HEK293 (cell line): ENCODE measurements at regions not wholly inside any gene's neighbourhood (a gene's known extent, or its start where the extent isn't known, plus 50 kb on each side); places are given as distances from the start of the nearest gene placed in this dataset.

Source experiments
- BCL11A ChIP-seq: fragments of 450-650 bp; formaldehyde crosslinking; IDR thresholded peaks from 2 replicates; pipeline ENCODE4 v1.5.1; 2016; ENCODE audit warnings: low read depth, missing biosample characterization, missing genetic modification characterization
- TCF7L2 ChIP-seq: IDR thresholded peaks from 2 replicates; pipeline ENCODE4 v1.6.1; 2011; ENCODE audit warnings: low read depth, mild to moderate bottlenecking, inconsistent platforms, low read length, moderate library complexity, borderline replicate concordance
- ZNF133 ChIP-seq: fragments of 450-650 bp; formaldehyde crosslinking; IDR thresholded peaks from 2 replicates; pipeline ENCODE4 v1.5.1; 2016; ENCODE audit warnings: missing biosample characterization, missing genetic modification characterization
- ZNF571 ChIP-seq: fragments of 450-650 bp; formaldehyde crosslinking; IDR thresholded peaks from 2 replicates; pipeline ENCODE4 v1.5.0; 2017; ENCODE audit warnings: missing biosample characterization, missing genetic modification characterization
- ZNF621 ChIP-seq: fragments of 450-650 bp; formaldehyde crosslinking; IDR thresholded peaks from 2 replicates; pipeline ENCODE4 v1.5.1; 2017; ENCODE audit warnings: missing biosample characterization, missing genetic modification characterization
- ZNF701 ChIP-seq: fragments of 450-650 bp; formaldehyde crosslinking; IDR thresholded peaks from 2 replicates; pipeline ENCODE4 v1.5.1; 2016; ENCODE audit warnings: missing biosample characterization, missing genetic modification characterization
- ZNF792 ChIP-seq: fragments of 450-650 bp; formaldehyde crosslinking; IDR thresholded peaks from 2 replicates; pipeline ENCODE4 v1.5.1; 2016; ENCODE audit warnings: missing biosample characterization, missing genetic modification characterization
- TF ChIP-seq, protein P1 (sequence below): fragments of 450-650 bp; formaldehyde crosslinking; IDR thresholded peaks from 2 replicates; pipeline ENCODE4 v1.5.1; 2017; ENCODE audit warnings: missing biosample characterization, missing genetic modification characterization
- TF ChIP-seq, protein P2 (sequence below): fragments of 450-650 bp; formaldehyde crosslinking; IDR thresholded peaks from 2 replicates; pipeline ENCODE4 v1.5.1; 2016; ENCODE audit warnings: missing biosample characterization, missing genetic modification characterization
- TF ChIP-seq, protein P3 (sequence below): fragments of 450-650 bp; formaldehyde crosslinking; IDR thresholded peaks from 2 replicates; pipeline ENCODE4 v1.5.1; 2016; ENCODE audit warnings: missing biosample characterization, missing genetic modification characterization, low read depth
- TF ChIP-seq, protein P4 (sequence below): fragments of 450-650 bp; formaldehyde crosslinking; IDR thresholded peaks from 2 replicates; pipeline ENCODE4 v1.5.1; 2016; ENCODE audit warnings: missing biosample characterization, missing genetic modification characterization
- TF ChIP-seq, protein P5 (sequence below): fragments of 450-650 bp; formaldehyde crosslinking; IDR thresholded peaks from 2 replicates; pipeline ENCODE4 v1.5.1; 2017; ENCODE audit warnings: missing biosample characterization, missing genetic modification characterization

DNA sequence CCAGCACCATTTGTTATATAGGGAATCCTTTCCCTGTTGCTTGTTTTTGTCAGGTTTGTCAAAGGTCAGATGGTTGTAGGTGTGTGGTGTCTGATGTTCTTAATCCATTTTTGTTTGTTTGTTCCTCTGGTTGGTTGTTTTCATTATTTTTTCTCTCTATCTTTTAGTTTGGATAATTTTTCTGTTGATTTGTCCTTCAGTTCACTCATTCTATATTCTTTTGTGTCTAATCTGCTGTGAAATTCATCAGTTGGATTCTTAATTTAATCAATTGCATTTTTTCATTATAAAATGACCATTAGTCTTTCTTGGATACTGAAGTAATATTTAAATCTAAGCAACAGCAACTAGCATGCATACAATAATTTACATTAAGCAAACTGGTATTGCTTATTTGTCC, 206.7 kb upstream of the TRIB2 start:
- TF ChIP-seq ZNF133 (tag by site-specific recombination) (no peak), ZNF701 (no peak), TCF7L2 (no peak), ZNF792 (tag by site-specific recombination) (no peak), BCL11A (tag by site-specific recombination) (no peak), ZNF571 (tag by site-specific recombination) (no peak), ZNF621 (tag by site-specific recombination) (no peak)
- TF ChIP-seq, protein P1, sequence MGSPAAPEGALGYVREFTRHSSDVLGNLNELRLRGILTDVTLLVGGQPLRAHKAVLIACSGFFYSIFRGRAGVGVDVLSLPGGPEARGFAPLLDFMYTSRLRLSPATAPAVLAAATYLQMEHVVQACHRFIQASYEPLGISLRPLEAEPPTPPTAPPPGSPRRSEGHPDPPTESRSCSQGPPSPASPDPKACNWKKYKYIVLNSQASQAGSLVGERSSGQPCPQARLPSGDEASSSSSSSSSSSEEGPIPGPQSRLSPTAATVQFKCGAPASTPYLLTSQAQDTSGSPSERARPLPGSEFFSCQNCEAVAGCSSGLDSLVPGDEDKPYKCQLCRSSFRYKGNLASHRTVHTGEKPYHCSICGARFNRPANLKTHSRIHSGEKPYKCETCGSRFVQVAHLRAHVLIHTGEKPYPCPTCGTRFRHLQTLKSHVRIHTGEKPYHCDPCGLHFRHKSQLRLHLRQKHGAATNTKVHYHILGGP = no peak
- TF ChIP-seq, protein P2, sequence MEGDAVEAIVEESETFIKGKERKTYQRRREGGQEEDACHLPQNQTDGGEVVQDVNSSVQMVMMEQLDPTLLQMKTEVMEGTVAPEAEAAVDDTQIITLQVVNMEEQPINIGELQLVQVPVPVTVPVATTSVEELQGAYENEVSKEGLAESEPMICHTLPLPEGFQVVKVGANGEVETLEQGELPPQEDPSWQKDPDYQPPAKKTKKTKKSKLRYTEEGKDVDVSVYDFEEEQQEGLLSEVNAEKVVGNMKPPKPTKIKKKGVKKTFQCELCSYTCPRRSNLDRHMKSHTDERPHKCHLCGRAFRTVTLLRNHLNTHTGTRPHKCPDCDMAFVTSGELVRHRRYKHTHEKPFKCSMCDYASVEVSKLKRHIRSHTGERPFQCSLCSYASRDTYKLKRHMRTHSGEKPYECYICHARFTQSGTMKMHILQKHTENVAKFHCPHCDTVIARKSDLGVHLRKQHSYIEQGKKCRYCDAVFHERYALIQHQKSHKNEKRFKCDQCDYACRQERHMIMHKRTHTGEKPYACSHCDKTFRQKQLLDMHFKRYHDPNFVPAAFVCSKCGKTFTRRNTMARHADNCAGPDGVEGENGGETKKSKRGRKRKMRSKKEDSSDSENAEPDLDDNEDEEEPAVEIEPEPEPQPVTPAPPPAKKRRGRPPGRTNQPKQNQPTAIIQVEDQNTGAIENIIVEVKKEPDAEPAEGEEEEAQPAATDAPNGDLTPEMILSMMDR = no peak
- TF ChIP-seq, protein P3, sequence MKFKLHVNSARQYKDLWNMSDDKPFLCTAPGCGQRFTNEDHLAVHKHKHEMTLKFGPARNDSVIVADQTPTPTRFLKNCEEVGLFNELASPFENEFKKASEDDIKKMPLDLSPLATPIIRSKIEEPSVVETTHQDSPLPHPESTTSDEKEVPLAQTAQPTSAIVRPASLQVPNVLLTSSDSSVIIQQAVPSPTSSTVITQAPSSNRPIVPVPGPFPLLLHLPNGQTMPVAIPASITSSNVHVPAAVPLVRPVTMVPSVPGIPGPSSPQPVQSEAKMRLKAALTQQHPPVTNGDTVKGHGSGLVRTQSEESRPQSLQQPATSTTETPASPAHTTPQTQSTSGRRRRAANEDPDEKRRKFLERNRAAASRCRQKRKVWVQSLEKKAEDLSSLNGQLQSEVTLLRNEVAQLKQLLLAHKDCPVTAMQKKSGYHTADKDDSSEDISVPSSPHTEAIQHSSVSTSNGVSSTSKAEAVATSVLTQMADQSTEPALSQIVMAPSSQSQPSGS (tag by site-specific recombination) = no peak
- TF ChIP-seq, protein P4, sequence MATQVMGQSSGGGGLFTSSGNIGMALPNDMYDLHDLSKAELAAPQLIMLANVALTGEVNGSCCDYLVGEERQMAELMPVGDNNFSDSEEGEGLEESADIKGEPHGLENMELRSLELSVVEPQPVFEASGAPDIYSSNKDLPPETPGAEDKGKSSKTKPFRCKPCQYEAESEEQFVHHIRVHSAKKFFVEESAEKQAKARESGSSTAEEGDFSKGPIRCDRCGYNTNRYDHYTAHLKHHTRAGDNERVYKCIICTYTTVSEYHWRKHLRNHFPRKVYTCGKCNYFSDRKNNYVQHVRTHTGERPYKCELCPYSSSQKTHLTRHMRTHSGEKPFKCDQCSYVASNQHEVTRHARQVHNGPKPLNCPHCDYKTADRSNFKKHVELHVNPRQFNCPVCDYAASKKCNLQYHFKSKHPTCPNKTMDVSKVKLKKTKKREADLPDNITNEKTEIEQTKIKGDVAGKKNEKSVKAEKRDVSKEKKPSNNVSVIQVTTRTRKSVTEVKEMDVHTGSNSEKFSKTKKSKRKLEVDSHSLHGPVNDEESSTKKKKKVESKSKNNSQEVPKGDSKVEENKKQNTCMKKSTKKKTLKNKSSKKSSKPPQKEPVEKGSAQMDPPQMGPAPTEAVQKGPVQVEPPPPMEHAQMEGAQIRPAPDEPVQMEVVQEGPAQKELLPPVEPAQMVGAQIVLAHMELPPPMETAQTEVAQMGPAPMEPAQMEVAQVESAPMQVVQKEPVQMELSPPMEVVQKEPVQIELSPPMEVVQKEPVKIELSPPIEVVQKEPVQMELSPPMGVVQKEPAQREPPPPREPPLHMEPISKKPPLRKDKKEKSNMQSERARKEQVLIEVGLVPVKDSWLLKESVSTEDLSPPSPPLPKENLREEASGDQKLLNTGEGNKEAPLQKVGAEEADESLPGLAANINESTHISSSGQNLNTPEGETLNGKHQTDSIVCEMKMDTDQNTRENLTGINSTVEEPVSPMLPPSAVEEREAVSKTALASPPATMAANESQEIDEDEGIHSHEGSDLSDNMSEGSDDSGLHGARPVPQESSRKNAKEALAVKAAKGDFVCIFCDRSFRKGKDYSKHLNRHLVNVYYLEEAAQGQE (tag by site-specific recombination) = no peak
- TF ChIP-seq, protein P5, sequence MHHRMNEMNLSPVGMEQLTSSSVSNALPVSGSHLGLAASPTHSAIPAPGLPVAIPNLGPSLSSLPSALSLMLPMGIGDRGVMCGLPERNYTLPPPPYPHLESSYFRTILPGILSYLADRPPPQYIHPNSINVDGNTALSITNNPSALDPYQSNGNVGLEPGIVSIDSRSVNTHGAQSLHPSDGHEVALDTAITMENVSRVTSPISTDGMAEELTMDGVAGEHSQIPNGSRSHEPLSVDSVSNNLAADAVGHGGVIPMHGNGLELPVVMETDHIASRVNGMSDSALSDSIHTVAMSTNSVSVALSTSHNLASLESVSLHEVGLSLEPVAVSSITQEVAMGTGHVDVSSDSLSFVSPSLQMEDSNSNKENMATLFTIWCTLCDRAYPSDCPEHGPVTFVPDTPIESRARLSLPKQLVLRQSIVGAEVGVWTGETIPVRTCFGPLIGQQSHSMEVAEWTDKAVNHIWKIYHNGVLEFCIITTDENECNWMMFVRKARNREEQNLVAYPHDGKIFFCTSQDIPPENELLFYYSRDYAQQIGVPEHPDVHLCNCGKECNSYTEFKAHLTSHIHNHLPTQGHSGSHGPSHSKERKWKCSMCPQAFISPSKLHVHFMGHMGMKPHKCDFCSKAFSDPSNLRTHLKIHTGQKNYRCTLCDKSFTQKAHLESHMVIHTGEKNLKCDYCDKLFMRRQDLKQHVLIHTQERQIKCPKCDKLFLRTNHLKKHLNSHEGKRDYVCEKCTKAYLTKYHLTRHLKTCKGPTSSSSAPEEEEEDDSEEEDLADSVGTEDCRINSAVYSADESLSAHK (tag by site-specific recombination) = no peak
